H9 (cell line): ENCODE measurements at regions not wholly inside any gene's neighbourhood (a gene's known extent, or its start where the extent isn't known, plus 50 kb on each side); places are given as distances from the start of the nearest gene placed in this dataset.
A peak's percentile ranks its signal among the peaks of the same experiment; 100 is the strongest.

Source experiments
- DNase-seq: peaks from one replicate; pipeline ENCODE4 v3.0.0-alpha.2; 2017
- H2AFZ ChIP-seq: one replicate; pipeline ENCODE4 v1.6.1; 2013; ENCODE audit warnings: mild to moderate bottlenecking, low read length, control low read depth, moderate library complexity
- H2AK5ac ChIP-seq: 2 replicates; pipeline ENCODE4 v1.6.1; 2013; ENCODE audit warnings: low read length, control low read depth, mixed read lengths; ENCODE audit not compliant: insufficient read length
- H2BK120ac ChIP-seq: one replicate; pipeline ENCODE4 v1.6.1; 2013; ENCODE audit warnings: low read depth, mild to moderate bottlenecking, low read length, control low read depth, inconsistent platforms; ENCODE audit not compliant: poor library complexity, severe bottlenecking
- H2BK12ac ChIP-seq: 2 replicates; pipeline ENCODE4 v1.6.1; 2013; ENCODE audit warnings: low read length, control low read depth, mixed read lengths, low read depth; ENCODE audit not compliant: insufficient read length
- H2BK15ac ChIP-seq: 2 replicates; pipeline ENCODE4 v1.6.1; 2013; ENCODE audit warnings: low read depth, low read length, control low read depth
- H2BK20ac ChIP-seq: one replicate; pipeline ENCODE4 v1.6.1; 2013; ENCODE audit warnings: low read depth, mild to moderate bottlenecking, low read length, control low read depth, inconsistent platforms; ENCODE audit not compliant: poor library complexity, severe bottlenecking
- H2BK5ac ChIP-seq: 2 replicates; pipeline ENCODE4 v1.6.1; 2013; ENCODE audit warnings: low read length, control low read depth, mixed read lengths; ENCODE audit not compliant: insufficient read length
- H3K14ac ChIP-seq: 2 replicates; pipeline ENCODE4 v1.6.1; 2013; ENCODE audit warnings: low read length, control low read depth; ENCODE audit not compliant: insufficient read depth
- H3K18ac ChIP-seq: 2 replicates; pipeline ENCODE4 v1.6.1; 2013; ENCODE audit warnings: low read depth, mild to moderate bottlenecking, mixed read lengths, low read length, control low read depth; ENCODE audit not compliant: insufficient read length
- H3K23ac ChIP-seq: 2 replicates; pipeline ENCODE4 v1.6.1; 2013; ENCODE audit warnings: low read length, control low read depth, mixed read lengths, low read depth; ENCODE audit not compliant: insufficient read length
- H3K23me2 ChIP-seq: 2 replicates; pipeline ENCODE4 v1.6.1; 2013; ENCODE audit warnings: low read depth, mild to moderate bottlenecking, mixed read lengths, low read length, control low read depth; ENCODE audit not compliant: insufficient read length, poor library complexity, severe bottlenecking
- H3K27ac ChIP-seq: 2 replicates; pipeline ENCODE4 v1.5.1; 2013; ENCODE audit warnings: low read length, control low read depth, mixed read lengths, low read depth; ENCODE audit not compliant: insufficient read length
- H3K27me3 ChIP-seq: 2 replicates; pipeline ENCODE4 v1.6.1; 2013; ENCODE audit warnings: low read length, control low read depth, inconsistent platforms; ENCODE audit not compliant: insufficient read depth
- H3K4ac ChIP-seq: 2 replicates; pipeline ENCODE4 v1.6.1; 2013; ENCODE audit warnings: low read depth, mild to moderate bottlenecking, control low read depth, inconsistent platforms, low read length, moderate library complexity
- H3K4me1 ChIP-seq: 2 replicates; pipeline ENCODE4 v1.6.1; 2013; ENCODE audit warnings: low read length, control low read depth, inconsistent platforms; ENCODE audit not compliant: insufficient read depth
- H3K4me2 ChIP-seq: 2 replicates; pipeline ENCODE4 v1.6.1; 2013; ENCODE audit warnings: low read length, control low read depth, mixed read lengths; ENCODE audit not compliant: insufficient read length, insufficient read depth
- H3K56ac ChIP-seq: 2 replicates; pipeline ENCODE4 v1.6.1; 2013; ENCODE audit warnings: low read depth, mild to moderate bottlenecking, mixed read lengths, low read length, control low read depth; ENCODE audit not compliant: insufficient read length
- H3K79me1 ChIP-seq: 2 replicates; pipeline ENCODE4 v1.6.1; 2013; ENCODE audit warnings: low read depth, mild to moderate bottlenecking, moderate library complexity, low read length, control low read depth, inconsistent platforms; ENCODE audit not compliant: insufficient read depth, poor library complexity, severe bottlenecking
- H3K79me2 ChIP-seq: 2 replicates; pipeline ENCODE4 v1.6.1; 2013; ENCODE audit warnings: low read length, control low read depth, inconsistent platforms; ENCODE audit not compliant: insufficient read depth
- H3K9ac ChIP-seq: 2 replicates; pipeline ENCODE4 v1.6.1; 2013; ENCODE audit warnings: low read length, control low read depth, mixed read lengths; ENCODE audit not compliant: insufficient read length; ENCODE audit errors: extremely low read depth
- H3K9me3 ChIP-seq: one replicate; pipeline ENCODE4 v1.6.1; 2013; ENCODE audit warnings: low read depth, low read length, inconsistent platforms; ENCODE audit not compliant: control insufficient read depth
- H3T11ph ChIP-seq: one replicate; pipeline ENCODE4 v1.6.1; 2013; ENCODE audit warnings: mild to moderate bottlenecking, low read length, control low read depth, inconsistent platforms
- H4K20me1 ChIP-seq: one replicate; pipeline ENCODE4 v1.6.1; 2013; ENCODE audit not compliant: control insufficient read depth, insufficient read length, insufficient read depth
- H4K5ac ChIP-seq: 2 replicates; pipeline ENCODE4 v1.6.1; 2013; ENCODE audit warnings: low read depth, mild to moderate bottlenecking, mixed read lengths, low read length, control low read depth; ENCODE audit not compliant: insufficient read length
- H4K8ac ChIP-seq: replicated peaks from 2 replicates; pipeline ENCODE4 v1.6.1; 2013; ENCODE audit warnings: low read length, control low read depth, mixed read lengths, low read depth; ENCODE audit not compliant: insufficient read length
- H4K91ac ChIP-seq: 2 replicates; pipeline ENCODE4 v1.6.1; 2013; ENCODE audit warnings: low read depth, mild to moderate bottlenecking, moderate library complexity, mixed read lengths, low read length, control low read depth; ENCODE audit not compliant: insufficient read length
- H3K27ac Mint-ChIP-seq, 3 experiments: 2 replicates in 2 of 3; 3 replicates in 1 of 3; pipeline ENCODE4 v1.8.0; 2020 to 2021; ENCODE audit warnings: mixed read lengths in 3 of 3, mild to moderate bottlenecking in 1 of 3, moderate library complexity in 1 of 3
- H3K27me3 Mint-ChIP-seq: 2 replicates; pipeline ENCODE4 v1.8.0; 2021; ENCODE audit warnings: low read depth, mild to moderate bottlenecking, moderate library complexity, mixed read lengths
- H3K36me3 Mint-ChIP-seq, 3 experiments: 2 replicates in 2 of 3; 3 replicates in 1 of 3; pipeline ENCODE4 v1.8.0; 2020 to 2021; ENCODE audit warnings: low read depth in 3 of 3, mixed read lengths in 3 of 3; ENCODE audit not compliant: insufficient read depth in 1 of 3
- H3K4me1 Mint-ChIP-seq, 2 experiments: 2 replicates each; pipeline ENCODE4 v1.8.0; 2020; ENCODE audit warnings: mixed read lengths in 2 of 2
- H3K4me3 Mint-ChIP-seq, 2 experiments: 2 replicates in 1 of 2; 3 replicates in 1 of 2; pipeline ENCODE4 v1.8.0; 2020 to 2021; ENCODE audit warnings: mild to moderate bottlenecking in 2 of 2, mixed read lengths in 2 of 2, moderate library complexity in 1 of 2
- H3K9me3 Mint-ChIP-seq, 2 experiments: 2 replicates in 1 of 2; 3 replicates in 1 of 2; pipeline ENCODE4 v1.8.0; 2020; ENCODE audit warnings: mild to moderate bottlenecking in 2 of 2, mixed read lengths in 2 of 2, moderate library complexity in 1 of 2
- CTCF ChIP-seq: fragments of 200-600 bp; sonication (generic); conservative IDR thresholded peaks from 3 replicates; pipeline ENCODE4 v1.8.0; 2021; ENCODE audit warnings: antibody characterized with exemption, mild to moderate bottlenecking
- WGBS: extraction: QIAGEN DNeasy Blood & Tissue Kit; methylation state at CpG from one replicate; pipeline ENCODE4 v1.1.7; 2013; ENCODE audit warnings: missing lambda C conversion rate, low lambda C conversion rate, mixed read lengths; ENCODE audit not compliant: insufficient read length; ENCODE audit errors: extremely low coverage; 5-methylcytosine and 5-hydroxymethylcytosine counted together

DNA sequence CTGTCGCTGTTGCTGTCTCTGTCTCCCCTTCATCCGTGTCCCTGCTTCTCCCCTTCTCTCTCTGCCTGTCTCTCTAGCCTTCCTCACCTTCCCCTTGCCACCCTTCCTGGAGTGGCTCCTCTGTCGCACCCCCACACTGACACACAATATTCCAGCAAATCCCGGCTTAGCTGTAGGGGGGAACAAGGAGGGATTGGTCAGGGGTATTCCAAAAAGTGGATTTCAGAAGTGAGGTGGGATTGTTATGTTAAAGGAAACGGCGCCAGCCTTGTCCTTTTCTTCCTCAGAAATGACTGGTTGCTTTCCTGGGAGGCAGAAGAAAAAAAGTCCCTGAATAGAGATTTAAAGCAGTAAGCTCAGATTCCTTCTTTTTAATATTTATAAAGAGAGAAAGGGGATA, 76.3 kb upstream of the SIRPA start:
- H3K79me2 ChIP-seq: no peaks in the 10 kb centered on the region
- no peak overlapping the region for H3K23ac ChIP-seq
- no peaks in the 10 kb centered on the region for H4K20me1 ChIP-seq
- H3K27ac ChIP-seq: no peak overlapping the region
- H3K79me1 ChIP-seq: no peaks in the 10 kb centered on the region
- H3K4ac ChIP-seq: no peak overlapping the region
- peaks cover 9% of the 10 kb centered on the region; the same call in 1 of the 2 replicates for H3K4me1 ChIP-seq
- H3K27me3 ChIP-seq: no peaks in the 10 kb centered on the region; the same call in 1 of the 2 replicates
- peak overlapping the region; percentile 39 to 40; a peak in 4 of 5 replicates for H3K4me3 Mint-ChIP-seq
- DNase-seq: no peak
- no CpG with 5 or more reads among the region's 6 CpGs for WGBS
- peak overlapping the region; percentile 31 for H3K18ac ChIP-seq
- H3K9me3 ChIP-seq: no peaks in the 10 kb centered on the region
- H3K56ac ChIP-seq: no peak overlapping the region
- H4K8ac ChIP-seq: no peak overlapping the region
- H3K4me1 Mint-ChIP-seq: peaks cover 57 to 59% of the 10 kb centered on the region in 2 experiments
- TF ChIP-seq CTCF: no peak
- no peak overlapping the region for H2BK120ac ChIP-seq
- no peaks in the 10 kb centered on the region; a peak in 2 of 7 replicates for H3K36me3 Mint-ChIP-seq
- peak overlapping the region; percentile 23 for H3K9ac ChIP-seq
- no peak overlapping the region for H4K91ac ChIP-seq
- no peak overlapping the region for H3T11ph ChIP-seq
- no peak overlapping the region for H2AFZ ChIP-seq
- peaks cover 23% of the 10 kb centered on the region for H3K27me3 Mint-ChIP-seq
- peaks cover 0 to 3% of the 10 kb centered on the region in 2 experiments; a peak in 1 of 5 replicates for H3K9me3 Mint-ChIP-seq
- H2BK12ac ChIP-seq: no peak overlapping the region
- H2AK5ac ChIP-seq: no peak overlapping the region
- H4K5ac ChIP-seq: no peak overlapping the region
- H2BK15ac ChIP-seq: no peak overlapping the region
- no peaks in the 10 kb centered on the region for H3K23me2 ChIP-seq
- H2BK5ac ChIP-seq: no peak overlapping the region
- H2BK20ac ChIP-seq: no peak overlapping the region
- H3K14ac ChIP-seq: no peak overlapping the region
- H3K4me2 ChIP-seq: peak overlapping the region; percentile 15
- H3K27ac Mint-ChIP-seq: peak overlapping the region; percentile 19 to 91 (median 76); a peak in 4 of 7 replicates
